ENCODE measurements at regions not wholly inside any gene's neighbourhood (a gene's known extent, or its start where the extent isn't known, plus 50 kb on each side); places are given as distances from the start of the nearest gene placed in this dataset.

DNA sequence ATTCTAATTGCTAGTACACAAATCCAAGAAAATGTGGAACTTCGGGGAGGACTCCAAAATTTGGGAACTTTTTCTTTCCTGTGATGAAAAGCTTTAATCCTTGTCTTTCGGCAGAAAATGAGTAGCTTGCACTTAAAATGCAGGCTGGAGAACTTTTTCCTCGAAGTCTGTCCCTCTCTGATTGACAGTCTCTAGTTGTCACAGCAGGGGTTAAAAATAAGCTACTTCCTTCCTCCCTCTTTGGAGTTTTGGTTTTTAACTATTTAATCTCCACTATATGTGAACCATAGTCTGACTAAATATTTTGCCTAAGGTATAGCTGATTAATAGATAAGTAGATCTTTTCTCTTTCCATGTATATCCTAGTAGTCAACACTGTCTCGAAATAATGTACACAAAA lies 66.8 kb upstream of the MBOAT1 start:
- TF ChIP-seq, protein P1, sequence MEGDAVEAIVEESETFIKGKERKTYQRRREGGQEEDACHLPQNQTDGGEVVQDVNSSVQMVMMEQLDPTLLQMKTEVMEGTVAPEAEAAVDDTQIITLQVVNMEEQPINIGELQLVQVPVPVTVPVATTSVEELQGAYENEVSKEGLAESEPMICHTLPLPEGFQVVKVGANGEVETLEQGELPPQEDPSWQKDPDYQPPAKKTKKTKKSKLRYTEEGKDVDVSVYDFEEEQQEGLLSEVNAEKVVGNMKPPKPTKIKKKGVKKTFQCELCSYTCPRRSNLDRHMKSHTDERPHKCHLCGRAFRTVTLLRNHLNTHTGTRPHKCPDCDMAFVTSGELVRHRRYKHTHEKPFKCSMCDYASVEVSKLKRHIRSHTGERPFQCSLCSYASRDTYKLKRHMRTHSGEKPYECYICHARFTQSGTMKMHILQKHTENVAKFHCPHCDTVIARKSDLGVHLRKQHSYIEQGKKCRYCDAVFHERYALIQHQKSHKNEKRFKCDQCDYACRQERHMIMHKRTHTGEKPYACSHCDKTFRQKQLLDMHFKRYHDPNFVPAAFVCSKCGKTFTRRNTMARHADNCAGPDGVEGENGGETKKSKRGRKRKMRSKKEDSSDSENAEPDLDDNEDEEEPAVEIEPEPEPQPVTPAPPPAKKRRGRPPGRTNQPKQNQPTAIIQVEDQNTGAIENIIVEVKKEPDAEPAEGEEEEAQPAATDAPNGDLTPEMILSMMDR (conservative IDR thresholded peaks at IDR 0.05), result no peak
- TF ChIP-seq EZH2 (IDR thresholded peaks at IDR 0.05; ENCODE audit: low read depth), result no peak
